ENCODE measurements at regions not wholly inside any gene's neighbourhood (a gene's known extent, or its start where the extent isn't known, plus 50 kb on each side); places are given as distances from the start of the nearest gene placed in this dataset.
A peak's percentile ranks its signal among the peaks of the same experiment; 100 is the strongest.

GRCh38 chr12:90090929-90091651, 382.5 kb upstream of the ATP2B1 start:
- in situ Hi-C loops (cut with HindIII; ENCODE audit: low sequenced_read_pairs) = no loop called here
- no peak for DNase-seq (ENCODE audit: low spot score)

GRCh38 chr12:90086281-90086680, 377.6 kb upstream of the ATP2B1 start:
- no peak for DNase-seq (ENCODE audit: low spot score)
- in situ Hi-C loops (cut with HindIII; ENCODE audit: low sequenced_read_pairs) = no loop called here

- in situ Hi-C loops (cut with HindIII; ENCODE audit: low sequenced_read_pairs) = no loop called here
- DNase-seq (ENCODE audit: low spot score) = no peak
Measured at GRCh38 chr12:90085494-90086274, 377.0 kb upstream of the ATP2B1 start.

GRCh38 chr12:90084018-90084417, 375.4 kb upstream of the ATP2B1 start:
- in situ Hi-C loops (cut with HindIII; ENCODE audit: low sequenced_read_pairs) = no loop called here

GRCh38 chr12:90080616-90081015, 372.0 kb upstream of the ATP2B1 start:
- in situ Hi-C loops (cut with HindIII; ENCODE audit: low sequenced_read_pairs) = no loop called here
- no peak for DNase-seq (ENCODE audit: low spot score)

More at GRCh38 chr12:90084018-90084417, 375.4 kb upstream of the ATP2B1 start:
- no peak for DNase-seq (ENCODE audit: low spot score)

- in situ Hi-C loops (cut with HindIII; ENCODE audit: low sequenced_read_pairs) = no loop called here
- DNase-seq (ENCODE audit: low spot score) = no peak
Measured at GRCh38 chr12:90079529-90080210, 371.0 kb upstream of the ATP2B1 start.

GRCh38 chr12:90078344-90078743, 369.7 kb upstream of the ATP2B1 start:
- in situ Hi-C loops (cut with HindIII; ENCODE audit: low sequenced_read_pairs) = no loop called here
- peak; percentile 33 for DNase-seq (ENCODE audit: low spot score)

GRCh38 chr12:90077756-90078155, 369.1 kb upstream of the ATP2B1 start:
- DNase-seq (ENCODE audit: low spot score) = no peak
- in situ Hi-C loops (cut with HindIII; ENCODE audit: low sequenced_read_pairs) = no loop called here

GRCh38 chr12:90076851-90077319, 368.2 kb upstream of the ATP2B1 start:
- no peak for DNase-seq (ENCODE audit: low spot score)
- in situ Hi-C loops (cut with HindIII; ENCODE audit: low sequenced_read_pairs) = no loop called here

GRCh38 chr12:90075685-90076084, 367.0 kb upstream of the ATP2B1 start:
- in situ Hi-C loops (cut with HindIII; ENCODE audit: low sequenced_read_pairs) = no loop called here
- no peak for DNase-seq (ENCODE audit: low spot score)

- DNase-seq (ENCODE audit: low spot score) = no peak
- in situ Hi-C loops (cut with HindIII; ENCODE audit: low sequenced_read_pairs) = no loop called here
Measured at GRCh38 chr12:90074086-90074485, 365.4 kb upstream of the ATP2B1 start.

- no peak for DNase-seq (ENCODE audit: low spot score)
- in situ Hi-C loops (cut with HindIII; ENCODE audit: low sequenced_read_pairs) = no loop called here
Measured at GRCh38 chr12:90071996-90072395, 363.4 kb upstream of the ATP2B1 start.

GRCh38 chr12:90069711-90070110, 361.1 kb upstream of the ATP2B1 start:
- peak; percentile 95 for DNase-seq (ENCODE audit: low spot score)
- in situ Hi-C loops (cut with HindIII; ENCODE audit: low sequenced_read_pairs) = no loop called here

GRCh38 chr12:90067791-90068190, 359.2 kb upstream of the ATP2B1 start:
- in situ Hi-C loops (cut with HindIII; ENCODE audit: low sequenced_read_pairs) = no loop called here

GRCh38 chr12:90064852-90065801, 356.5 kb upstream of the ATP2B1 start:
- in situ Hi-C loops (cut with HindIII; ENCODE audit: low sequenced_read_pairs) = no loop called here
- DNase-seq (ENCODE audit: low spot score) = peak; percentile 65

More at GRCh38 chr12:90067791-90068190, 359.2 kb upstream of the ATP2B1 start:
- DNase-seq (ENCODE audit: low spot score) = no peak

GRCh38 chr12:90062799-90063198, 354.2 kb upstream of the ATP2B1 start:
- in situ Hi-C loops (cut with HindIII; ENCODE audit: low sequenced_read_pairs) = no loop called here

GRCh38 chr12:90061809-90062208, 353.2 kb upstream of the ATP2B1 start:
- no peak for DNase-seq (ENCODE audit: low spot score)
- in situ Hi-C loops (cut with HindIII; ENCODE audit: low sequenced_read_pairs) = no loop called here

More at GRCh38 chr12:90062799-90063198, 354.2 kb upstream of the ATP2B1 start:
- no peak for DNase-seq (ENCODE audit: low spot score)

GRCh38 chr12:90060031-90060430, 351.4 kb upstream of the ATP2B1 start:
- DNase-seq (ENCODE audit: low spot score) = no peak
- in situ Hi-C loops (cut with HindIII; ENCODE audit: low sequenced_read_pairs) = no loop called here

- no peak for DNase-seq (ENCODE audit: low spot score)
- in situ Hi-C loops (cut with HindIII; ENCODE audit: low sequenced_read_pairs) = no loop called here
Measured at GRCh38 chr12:90058704-90059103, 350.1 kb upstream of the ATP2B1 start.
